Dedifferentiated amniotic fluid mesenchymal stem cell (primary cell): ENCODE measurements at regions not wholly inside any gene's neighbourhood (a gene's known extent, or its start where the extent isn't known, plus 50 kb on each side); places are given as distances from the start of the nearest gene placed in this dataset.

Source experiments
- DNase-seq: peaks from one replicate; pipeline ENCODE4 v3.0.0-alpha.2; 2016; ENCODE audit errors: extremely low spot score

GRCh38 chr2:9772035-9772998, 71.0 kb upstream of the TAF1B start:
- DNase-seq: no peak

GRCh38 chr2:9772999-9773902, 70.0 kb upstream of the TAF1B start:
- DNase-seq: no peak

- DNase-seq: no peak
Observed at GRCh38 chr2:9773903-9774239, 69.4 kb upstream of the TAF1B start.

- no peak for DNase-seq
Observed at GRCh38 chr2:9774266-9774665, 69.0 kb upstream of the TAF1B start.

GRCh38 chr2:9775351-9775750, 67.9 kb upstream of the TAF1B start:
- no peak for DNase-seq

GRCh38 chr2:9775999-9776712, 67.1 kb upstream of the TAF1B start:
- no peak for DNase-seq

GRCh38 chr2:9777081-9777480, 66.2 kb upstream of the TAF1B start:
- no peak for DNase-seq

GRCh38 chr2:9778012-9778411, 65.3 kb upstream of the TAF1B start:
- no peak for DNase-seq

- no peak for DNase-seq
Observed at GRCh38 chr2:9778471-9779316, 64.6 kb upstream of the TAF1B start.

GRCh38 chr2:9779596-9780264, 63.5 kb upstream of the TAF1B start:
- no peak for DNase-seq

- DNase-seq: no peak
Observed at GRCh38 chr2:9780368-9781130, 62.7 kb upstream of the TAF1B start.

GRCh38 chr2:9781252-9781651, 62.0 kb upstream of the TAF1B start:
- no peak for DNase-seq

GRCh38 chr2:9782197-9782719, 61.0 kb upstream of the TAF1B start:
- DNase-seq: no peak

GRCh38 chr2:9789371-9789770, 53.9 kb upstream of the TAF1B start:
- DNase-seq: no peak

- DNase-seq: no peak
Observed at GRCh38 chr2:9790702-9791225, 52.5 kb upstream of the TAF1B start.

- DNase-seq: no peak
Observed at GRCh38 chr2:9791711-9792110, 51.6 kb upstream of the TAF1B start.

- no peak for DNase-seq
Observed at GRCh38 chr2:9793156-9793917, 49.9 kb upstream of the TAF1B start.
